Right cardiac atrium (tissue), 5 donors: ENCODE measurements at regions not wholly inside any gene's neighbourhood (a gene's known extent, or its start where the extent isn't known, plus 50 kb on each side); places are given as distances from the start of the nearest gene placed in this dataset.

Source experiments
- ATAC-seq, 2 donors: fragments of 200-7000 bp; cut with Tn5 transposase; one replicate each; pipeline versions ENCODE4 v1.8.0 to v1.9.1; 2020; ENCODE audit warnings: moderate library complexity in 2 of 2, mild to moderate bottlenecking in 1 of 2
- DNase-seq, 3 donors: peaks; one replicate each; pipeline ENCODE4 v3.0.0-alpha.2; 2020
- H3K27ac ChIP-seq: one replicate; pipeline ENCODE4 v1.5.1; 2013; ENCODE audit warnings: mild to moderate bottlenecking, low read length, control low read depth, moderate library complexity
- H3K27me3 ChIP-seq: one replicate; pipeline ENCODE4 v1.6.1; 2013; ENCODE audit not compliant: control insufficient read depth, insufficient read depth
- H3K4me1 ChIP-seq: one replicate; pipeline ENCODE4 v1.6.1; 2013; ENCODE audit warnings: low read length; ENCODE audit not compliant: control insufficient read depth, insufficient read depth
- H3K4me3 ChIP-seq: one replicate; pipeline ENCODE4 v1.5.1; 2013; ENCODE audit warnings: low read length, control low read depth
- H3K9me3 ChIP-seq: one replicate; pipeline ENCODE4 v1.6.1; 2013; ENCODE audit warnings: low read length; ENCODE audit not compliant: control insufficient read depth
- WGBS: extraction: QIAGEN DNeasy Blood & Tissue Kit; methylation state at CpG from one replicate; pipeline ENCODE4 v1.1.7; 2013; 5-methylcytosine and 5-hydroxymethylcytosine counted together
- intact Hi-C, 4 donors: fragments of 100-400 bp; cut with DNase I; formaldehyde crosslinking; loops; one replicate each; pipeline versions ENCODE4 v1.11.0 to v1.14.0; 2022 to 2023
- donor health status: healthy with polysubstance abuse.
- donor health status: DM: no; HTN: yes; CAD: no.
- donor health status: DM: no; HTN: no; CAD: no.
- donor health status: DM: no; HTN: yes; CAD: no; lungs with severe emphysema.
- donor health status: DM: yes; HTN: yes; CAD: no.

DNA sequence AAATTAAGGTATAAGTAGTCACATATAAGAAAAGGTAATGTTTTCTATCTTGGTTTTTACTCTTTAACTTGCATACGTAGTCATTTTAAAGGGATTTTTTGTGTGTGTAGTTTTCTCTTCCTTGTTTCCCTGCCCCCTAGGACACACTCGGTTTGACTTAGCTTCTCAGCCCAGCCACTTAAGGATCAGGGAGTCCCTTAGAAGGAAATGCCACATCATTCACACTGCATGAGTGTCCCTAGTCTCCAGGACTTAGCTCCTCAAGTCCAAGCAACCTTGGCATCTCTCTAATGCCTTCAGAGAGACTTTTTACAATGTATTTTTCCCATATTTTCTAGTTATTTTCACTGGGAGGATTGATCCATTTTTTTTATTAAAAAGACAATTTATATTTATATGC, 1407.7 kb downstream of the EFNB2 start:
- intact Hi-C loops = no loop called here
- 74% methylated on average over 2 of the region's 2 CpGs for WGBS
- no peak overlapping the region for H3K27ac ChIP-seq
- no peaks in the 10 kb centered on the region for H3K9me3 ChIP-seq
- ATAC-seq (no peak), DNase-seq (no peak)
- no peak overlapping the region for H3K4me3 ChIP-seq
- H3K27me3 ChIP-seq = no peaks in the 10 kb centered on the region
- no peaks in the 10 kb centered on the region for H3K4me1 ChIP-seq

DNA sequence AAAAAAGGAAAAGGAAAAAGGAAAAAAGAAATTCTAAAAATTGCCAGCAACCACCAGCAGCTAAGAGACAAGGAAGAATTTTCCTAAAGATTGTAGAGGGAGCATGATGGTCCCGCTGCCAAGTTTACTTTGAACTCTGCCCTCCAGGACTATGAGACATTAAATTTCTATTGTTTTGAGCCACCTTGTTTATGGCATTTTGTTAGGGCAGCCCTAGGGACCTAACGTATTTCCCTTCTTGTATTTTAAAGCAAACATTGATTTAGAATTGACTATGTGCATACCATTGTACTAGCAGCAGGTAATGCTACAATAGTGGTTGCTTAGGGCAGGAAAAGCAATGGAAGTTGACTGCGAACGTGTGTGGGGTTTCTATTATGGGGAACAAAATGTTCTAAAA, 1414.2 kb downstream of the EFNB2 start:
- intact Hi-C loops = no loop called here
- Histone ChIP-seq H3K27me3 (no peaks in the 10 kb centered on the region), H3K4me3 (no peak overlapping the region), H3K9me3 (no peaks in the 10 kb centered on the region), H3K27ac (no peak overlapping the region), H3K4me1 (no peaks in the 10 kb centered on the region)
- 67% methylated on average over 4 of the region's 4 CpGs for WGBS
- DNase-seq (no peak), ATAC-seq (no peak)

DNA sequence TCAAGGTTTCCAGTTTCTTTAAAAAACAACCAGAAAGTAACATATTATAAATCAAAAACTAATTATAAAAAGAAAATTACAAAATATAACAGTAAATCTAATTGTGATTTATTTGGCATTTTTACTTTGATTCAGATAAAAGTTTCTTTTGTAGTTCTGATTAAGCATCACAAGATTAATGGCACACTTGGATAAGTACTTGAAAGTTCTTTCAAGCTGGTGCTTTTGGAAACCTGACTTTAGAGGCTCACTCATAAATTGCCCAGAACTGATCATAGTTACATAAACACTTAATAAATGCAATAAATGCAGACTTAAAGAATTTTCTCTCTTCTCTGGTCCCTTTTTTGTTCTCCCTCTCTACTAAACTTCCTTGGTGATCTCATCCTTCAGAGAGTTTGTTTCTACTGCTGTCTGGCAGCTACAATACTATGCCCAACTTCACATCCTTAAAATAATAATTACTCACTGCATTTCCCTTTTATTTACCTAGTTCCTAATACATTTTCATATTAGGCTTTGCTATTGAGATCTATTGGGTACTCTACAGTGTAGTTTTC, 1417.0 kb downstream of the EFNB2 start:
- intact Hi-C loops = no loop called here
- no peaks in the 10 kb centered on the region for H3K9me3 ChIP-seq
- H3K27me3 ChIP-seq = no peaks in the 10 kb centered on the region
- no peaks in the 10 kb centered on the region for H3K4me1 ChIP-seq
- no peak overlapping the region for H3K27ac ChIP-seq
- ATAC-seq (no peak), DNase-seq (no peak)
- no peak overlapping the region for H3K4me3 ChIP-seq

DNA sequence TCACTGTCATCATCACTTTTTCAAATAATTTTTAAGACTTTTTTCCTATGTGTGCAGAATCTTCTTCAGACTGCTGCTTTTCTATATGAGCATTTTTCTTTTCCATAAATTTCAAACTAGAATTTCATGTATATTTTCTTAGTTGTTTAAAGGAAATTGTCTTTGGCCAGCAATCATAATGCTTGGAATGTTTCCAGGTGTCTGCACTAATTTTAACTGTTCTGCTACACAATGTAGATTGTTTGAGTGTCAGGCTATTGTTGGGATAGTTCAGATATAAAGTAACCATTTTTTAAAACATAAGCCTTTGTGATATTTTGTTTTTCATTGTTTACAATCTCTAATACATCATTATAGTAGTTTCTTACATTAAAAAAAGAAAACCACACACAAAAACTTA, 1418.5 kb downstream of the EFNB2 start:
- no peak overlapping the region for H3K27ac ChIP-seq
- H3K9me3 ChIP-seq = no peaks in the 10 kb centered on the region
- ATAC-seq (no peak), DNase-seq (no peak)
- H3K27me3 ChIP-seq = no peaks in the 10 kb centered on the region
- no peak overlapping the region for H3K4me3 ChIP-seq
- no peaks in the 10 kb centered on the region for H3K4me1 ChIP-seq
- intact Hi-C loops = no loop called here

DNA sequence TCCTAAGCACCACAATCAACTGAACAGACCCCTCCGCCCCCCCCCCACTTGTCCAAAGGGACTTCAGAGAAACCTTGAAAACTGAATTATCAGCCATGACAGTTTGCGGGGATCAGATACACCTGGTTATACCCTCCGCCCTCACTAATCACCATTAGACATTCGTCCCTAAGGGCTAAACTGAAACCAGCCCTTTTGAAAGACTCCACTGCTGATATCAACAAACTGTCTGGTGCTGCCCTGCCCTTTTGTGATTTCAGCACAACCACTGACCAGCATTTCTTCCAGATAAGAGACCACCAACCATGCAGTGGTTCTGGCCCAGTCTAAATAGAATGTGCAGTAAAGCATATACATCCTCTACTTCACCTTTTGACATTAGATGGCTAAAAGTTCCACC, 1422.9 kb downstream of the EFNB2 start:
- no peak for DNase-seq
- H3K27me3 ChIP-seq = no peaks in the 10 kb centered on the region
- H3K27ac ChIP-seq = no peak overlapping the region
- 88% methylated on average over 4 of the region's 4 CpGs for WGBS
- no peaks in the 10 kb centered on the region for H3K4me1 ChIP-seq
- intact Hi-C loops = no loop called here
- ATAC-seq = no peak
- H3K9me3 ChIP-seq = no peaks in the 10 kb centered on the region
- no peak overlapping the region for H3K4me3 ChIP-seq

DNA sequence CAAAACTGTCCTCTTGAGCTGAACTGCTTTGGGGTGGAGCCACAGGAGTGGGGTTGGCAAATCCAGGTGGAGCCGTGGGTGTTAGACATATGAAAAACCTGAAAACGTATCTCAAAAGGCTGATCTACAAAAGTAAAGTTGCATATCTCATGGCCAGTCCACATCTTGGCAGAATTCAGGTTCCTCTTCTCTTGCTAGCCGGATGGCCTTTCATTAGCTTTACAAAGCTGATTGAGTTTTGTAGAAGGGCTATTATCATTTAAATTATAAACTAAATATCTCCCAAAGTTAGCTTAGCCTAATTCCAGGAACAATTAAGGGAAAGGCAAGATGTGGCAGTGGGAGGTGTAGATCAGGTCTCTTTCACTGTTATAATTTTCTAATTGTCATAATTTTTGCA, 1427.7 kb downstream of the EFNB2 start:
- intact Hi-C loops = no loop called here
- H3K9me3 ChIP-seq = no peaks in the 10 kb centered on the region
- WGBS = 88% methylated on average over 3 of the region's 3 CpGs

DNA sequence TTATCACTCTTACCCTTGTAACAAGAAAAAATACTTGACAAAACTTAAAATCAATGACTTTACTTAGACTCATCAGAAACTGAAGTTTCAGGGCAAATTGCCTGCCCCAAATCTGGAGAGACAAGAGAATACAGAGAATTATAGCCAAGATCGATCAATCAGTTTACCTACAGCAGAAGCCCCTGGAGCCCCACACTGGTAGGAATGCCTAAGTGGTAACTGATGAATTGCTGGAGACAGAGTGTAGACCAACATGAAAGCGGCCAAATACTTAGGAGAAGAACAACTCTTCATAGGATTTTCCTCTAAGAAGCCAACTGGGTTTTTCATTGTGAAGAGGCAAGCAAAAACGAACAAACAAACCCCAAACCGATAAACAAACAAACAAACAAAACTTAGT, 1430.0 kb downstream of the EFNB2 start:
- no peak for DNase-seq
- Histone ChIP-seq H3K27ac (no peak overlapping the region), H3K27me3 (no peaks in the 10 kb centered on the region), H3K9me3 (no peaks in the 10 kb centered on the region), H3K4me3 (no peak overlapping the region), H3K4me1 (no peaks in the 10 kb centered on the region)
- intact Hi-C loops = no loop called here
- no peak for ATAC-seq
- WGBS = 92% methylated on average over 4 of the region's 4 CpGs

More for the DNA sequence above, 1427.7 kb downstream of the EFNB2 start:
- Histone ChIP-seq H3K27me3 (no peaks in the 10 kb centered on the region), H3K4me1 (no peaks in the 10 kb centered on the region), H3K27ac (no peak overlapping the region), H3K4me3 (no peak overlapping the region)
- ATAC-seq (no peak), DNase-seq (no peak)

DNA sequence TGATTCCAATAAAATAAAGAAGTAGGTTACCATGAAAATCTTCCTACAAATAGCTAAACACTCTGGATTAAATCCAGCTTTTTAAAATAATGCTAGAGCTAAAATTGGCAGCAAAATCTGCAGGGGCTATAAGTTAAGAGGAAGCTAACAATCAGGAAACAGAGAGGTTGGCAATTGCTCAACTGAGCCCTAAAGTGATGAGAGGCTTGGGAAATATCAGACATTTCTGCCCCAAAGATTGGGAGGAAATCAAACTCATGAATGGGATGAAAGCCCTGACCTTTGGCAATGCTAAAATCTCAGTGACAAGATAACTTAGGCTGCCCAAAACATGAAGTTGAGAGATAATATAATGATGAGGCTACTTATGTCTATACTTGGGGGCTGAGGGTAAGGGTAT, 1437.9 kb downstream of the EFNB2 start:
- Histone ChIP-seq H3K27me3 (no peaks in the 10 kb centered on the region), H3K4me1 (no peaks in the 10 kb centered on the region), H3K4me3 (no peak overlapping the region), H3K9me3 (no peaks in the 10 kb centered on the region), H3K27ac (no peak overlapping the region)
- ATAC-seq (no peak), DNase-seq (no peak)
- intact Hi-C loops = no loop called here

DNA sequence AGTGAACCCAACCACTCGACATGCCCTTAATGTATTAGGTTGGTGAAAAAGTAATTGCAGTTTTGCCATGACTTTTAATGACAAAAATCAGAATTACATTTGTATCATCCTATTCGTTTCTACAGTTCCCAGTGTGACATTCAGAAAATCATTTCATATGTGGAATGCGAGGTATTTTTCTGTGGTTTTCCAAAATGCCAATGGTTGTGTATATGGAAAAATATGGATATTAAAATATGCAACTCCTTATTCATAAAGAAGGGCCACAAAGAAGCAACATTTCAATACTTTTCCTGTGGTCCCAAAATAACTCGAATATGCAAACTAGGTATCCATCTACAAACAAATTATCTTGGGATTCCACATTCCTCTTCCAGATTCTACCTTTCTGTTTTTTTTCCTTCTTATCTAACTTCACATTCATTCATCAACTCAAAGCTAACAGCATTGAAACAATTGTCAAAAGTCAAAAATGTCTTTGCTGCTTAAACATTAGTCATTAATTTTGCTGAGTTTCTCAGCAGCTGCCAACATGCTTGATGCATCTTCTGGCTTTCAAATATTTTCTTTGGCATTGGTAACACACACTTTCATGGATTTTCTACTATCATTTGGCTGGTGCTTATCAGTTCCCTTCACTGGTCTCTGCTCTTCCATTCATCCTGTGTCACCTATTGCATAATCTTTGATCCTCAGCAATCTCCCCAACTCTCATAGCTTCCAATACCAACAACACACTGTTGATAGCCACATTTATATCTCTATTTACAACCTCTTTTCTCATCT, 1445.4 kb downstream of the EFNB2 start:
- no peaks in the 10 kb centered on the region for H3K4me1 ChIP-seq
- no peaks in the 10 kb centered on the region for H3K27me3 ChIP-seq
- no peak for DNase-seq
- intact Hi-C loops = no loop called here
- H3K27ac ChIP-seq = no peak overlapping the region
- H3K4me3 ChIP-seq = no peak overlapping the region
- ATAC-seq = no peak
- no peaks in the 10 kb centered on the region for H3K9me3 ChIP-seq
- 64% methylated on average over 4 of the region's 4 CpGs for WGBS

DNA sequence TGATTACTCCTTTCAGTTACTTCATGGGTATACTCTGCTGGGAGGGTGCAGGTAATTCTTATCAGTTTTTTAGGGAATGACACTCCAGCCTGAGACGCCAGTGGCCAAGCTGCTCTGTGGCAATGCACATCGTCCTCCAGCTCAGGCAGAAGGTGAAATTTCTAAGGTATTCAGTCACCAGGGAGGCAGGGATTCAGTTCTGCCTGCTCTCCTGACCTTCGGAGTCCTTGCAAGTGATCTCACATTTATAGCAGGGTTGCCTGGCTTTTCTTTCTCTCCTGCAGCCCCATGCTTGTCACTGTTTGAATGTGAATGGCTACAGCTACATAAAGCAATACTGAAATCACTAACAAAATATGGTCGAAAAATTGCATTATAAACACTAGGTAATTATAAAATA, 1447.5 kb downstream of the EFNB2 start:
- H3K27me3 ChIP-seq = no peaks in the 10 kb centered on the region
- intact Hi-C loops = no loop called here
- ATAC-seq (no peak), DNase-seq (no peak)
- H3K27ac ChIP-seq = no peak overlapping the region
- H3K9me3 ChIP-seq = no peaks in the 10 kb centered on the region
- no peak overlapping the region for H3K4me3 ChIP-seq
- 78% methylated on average over 4 of the region's 4 CpGs for WGBS
- no peaks in the 10 kb centered on the region for H3K4me1 ChIP-seq

DNA sequence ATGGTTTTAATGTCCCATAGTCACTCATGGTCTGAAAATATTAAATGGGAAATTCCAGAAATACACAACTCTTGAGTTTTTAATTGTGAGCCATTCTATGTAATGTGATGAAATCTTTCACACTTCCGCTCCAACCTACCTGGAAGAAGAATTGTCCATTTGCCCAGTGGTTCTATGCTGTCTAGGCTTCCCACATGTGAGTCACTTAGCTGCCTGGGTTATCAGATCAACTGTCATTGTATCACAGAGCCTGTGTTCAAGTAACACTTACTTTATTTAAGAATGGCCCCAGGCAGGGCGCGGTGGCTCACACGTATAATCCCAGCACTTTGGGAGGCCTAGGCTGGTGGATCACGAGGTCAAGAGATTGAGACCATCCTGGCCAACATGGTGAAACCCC, 1450.5 kb downstream of the EFNB2 start:
- intact Hi-C loops = no loop called here
- WGBS = 74% methylated on average over 5 of the region's 5 CpGs
- DNase-seq = no peak
- H3K4me1 ChIP-seq = no peaks in the 10 kb centered on the region
- H3K9me3 ChIP-seq = no peaks in the 10 kb centered on the region
- H3K27me3 ChIP-seq = no peaks in the 10 kb centered on the region
- ATAC-seq = no peak
- no peak overlapping the region for H3K4me3 ChIP-seq
- H3K27ac ChIP-seq = no peak overlapping the region

DNA sequence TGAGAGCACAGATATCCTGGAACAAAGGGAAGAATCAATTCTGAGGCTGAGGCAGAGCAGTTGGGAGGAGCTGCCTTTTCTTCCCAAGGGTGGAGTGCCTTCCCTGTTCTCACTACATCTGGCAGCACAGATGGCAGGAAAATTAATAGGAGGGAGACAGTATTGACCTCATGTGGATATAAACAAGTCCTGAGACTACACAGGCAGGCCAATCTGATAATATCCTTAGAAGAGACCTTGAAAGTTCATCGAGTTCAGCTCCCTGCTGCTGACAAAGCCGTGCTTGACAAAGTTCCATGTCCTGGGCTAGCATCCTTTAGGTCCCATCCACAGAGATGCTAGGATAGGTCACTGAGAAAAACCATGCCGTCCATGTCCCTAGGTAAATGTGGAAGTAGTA, 1451.5 kb downstream of the EFNB2 start:
- intact Hi-C loops = no loop called here
- Histone ChIP-seq H3K27ac (no peak overlapping the region), H3K27me3 (no peaks in the 10 kb centered on the region), H3K4me1 (no peaks in the 10 kb centered on the region), H3K9me3 (no peaks in the 10 kb centered on the region), H3K4me3 (no peak overlapping the region)
- peak in 1 of 2 donors; percentile 37 for ATAC-seq
- no peak for DNase-seq
- WGBS = 54% methylated on average over 3 of the region's 3 CpGs
